A549 (cell line): ENCODE measurements at regions not wholly inside any gene's neighbourhood (a gene's known extent, or its start where the extent isn't known, plus 50 kb on each side); places are given as distances from the start of the nearest gene placed in this dataset.

Source experiments
- ATAC-seq, 2 experiments: fragments of 200-7000 bp in 1 of 2; fragments of >200 bp in 1 of 2; cut with Nextera tagmentation in 1 of 2; cut with Tn5 transposase in 1 of 2; 3 replicates each; pipeline versions ENCODE4 v1.8.0 to v1.9.1; 2018 to 2020; ENCODE audit warnings: mild to moderate bottlenecking in 1 of 2, moderate library complexity in 1 of 2
- CTCF ChIA-PET: fragments of 300-600 bp; sonication (Branson Sonifier 250); formaldehyde crosslinking; extraction: SDS; loops from one replicate; lab custom pipeline; 2021; ENCODE audit warnings: antibody characterized with exemption, inconsistent platforms; lab: Yijun Ruan, JAX
- POLR2A ChIA-PET: fragments of 350-600 bp; formaldehyde crosslinking; extraction: SDS; loops from one replicate; lab custom pipeline; 2021; ENCODE audit warnings: antibody characterized with exemption, inconsistent platforms; lab: Yijun Ruan, JAX
- DNase-seq, 2 experiments: peaks; one replicate each; pipeline versions ENCODE4 v3.0.0 to v3.0.0-alpha.2; 2011 to 2016; ENCODE audit warnings: low read depth in 1 of 2, low spot score in 1 of 2
- FAIRE-seq: peaks from 2 replicates; lab custom pipeline; 2011; peaks lifted over from hg19 to GRCh38; lab: Jason Lieb, UNC
- H3K27ac ChIP-seq, 2 experiments: fragments of >200 bp; sonication (Bioruptor Twin); formaldehyde crosslinking; 3 replicates each; pipeline ENCODE4 v1.5.1; 2016 to 2017
- H3K4me1 ChIP-seq: fragments of >200 bp; sonication (Bioruptor Twin); formaldehyde crosslinking; 3 replicates; pipeline ENCODE4 v1.6.1; 2016
- H3K4me2 ChIP-seq: fragments of >200 bp; sonication (Bioruptor Twin); formaldehyde crosslinking; 3 replicates; pipeline ENCODE4 v1.6.1; 2016
- H3K4me3 ChIP-seq: fragments of >200 bp; sonication (Bioruptor Twin); formaldehyde crosslinking; 3 replicates; pipeline ENCODE4 v1.5.1; 2016
- H3K9me3 ChIP-seq: fragments of >200 bp; sonication (Bioruptor Twin); formaldehyde crosslinking; 3 replicates; pipeline ENCODE4 v1.6.1; 2016
- ATOH8 ChIP-seq: fragments of 250-450 bp; sonication (Bioruptor Pico); IDR thresholded peaks from 2 replicates; pipeline ENCODE4 v1.5.0; 2020; ENCODE audit warnings: low read depth, mild to moderate bottlenecking, moderate library complexity
- BCL3 ChIP-seq: fragments of >200 bp; sonication (Bioruptor Twin); formaldehyde crosslinking; IDR thresholded peaks from 3 replicates; pipeline ENCODE4 v1.6.1; 2016
- BHLHE40 ChIP-seq: IDR thresholded peaks from 2 replicates; pipeline ENCODE4 v1.6.1; 2012; ENCODE audit warnings: low read depth, low read length, inconsistent platforms
- CBX8 ChIP-seq: fragments of 200-600 bp; sonication (generic); IDR thresholded peaks from 2 replicates; pipeline ENCODE4 v1.6.1; 2016
- CEBPB ChIP-seq, 2 experiments: fragments of >200 bp in 1 of 2; sonication (Bioruptor Twin) in 1 of 2; formaldehyde crosslinking in 1 of 2; IDR thresholded peaks; 2 replicates each; pipeline ENCODE4 v1.6.1; 2012 to 2016
- CHD2 ChIP-seq: fragments of 150-350 bp; IDR thresholded peaks from 2 replicates; pipeline ENCODE4 v1.6.1; 2014; ENCODE audit warnings: low read length; ENCODE audit not compliant: partially characterized antibody
- ELK1 ChIP-seq: fragments of 150-350 bp; IDR thresholded peaks from 2 replicates; pipeline ENCODE4 v1.6.1; 2014; ENCODE audit warnings: low read depth, mild to moderate bottlenecking, low read length
- ESRRA ChIP-seq: fragments of 150-350 bp; IDR thresholded peaks from 2 replicates; pipeline ENCODE4 v1.6.1; 2014; ENCODE audit warnings: mild to moderate bottlenecking, low read length, borderline replicate concordance
- FOXS1 ChIP-seq: fragments of 250-450 bp; sonication (Bioruptor Pico); IDR thresholded peaks from 2 replicates; pipeline ENCODE4 v1.5.0; 2020; ENCODE audit warnings: mild to moderate bottlenecking, moderate library complexity
- HDAC2 ChIP-seq: fragments of 200-600 bp; sonication (generic); IDR thresholded peaks from 2 replicates; pipeline ENCODE4 v1.6.1; 2016
- HOXA7 ChIP-seq: fragments of 250-450 bp; sonication (Bioruptor Pico); IDR thresholded peaks from 2 replicates; pipeline ENCODE4 v1.5.0; 2020; ENCODE audit warnings: mild to moderate bottlenecking, moderate library complexity
- HOXB13 ChIP-seq: fragments of 250-450 bp; sonication (Bioruptor Pico); IDR thresholded peaks from 2 replicates; pipeline ENCODE4 v1.5.0; 2020; ENCODE audit warnings: low read depth, mild to moderate bottlenecking, moderate library complexity
- HOXB5 ChIP-seq: fragments of 250-450 bp; sonication (Bioruptor Pico); IDR thresholded peaks from 2 replicates; pipeline ENCODE4 v1.5.0; 2020; ENCODE audit warnings: mild to moderate bottlenecking, moderate library complexity
- JUN ChIP-seq, 2 experiments: fragments of >200 bp; sonication (Bioruptor Twin); formaldehyde crosslinking; IDR thresholded peaks; 2 replicates in 1 of 2; 3 replicates in 1 of 2; pipeline ENCODE4 v1.6.1; 2016 to 2017
- JUNB ChIP-seq: fragments of >200 bp; sonication (Bioruptor Twin); formaldehyde crosslinking; IDR thresholded peaks from 2 replicates; pipeline ENCODE4 v1.6.1; 2016
- MAFK ChIP-seq: fragments of 450-650 bp; IDR thresholded peaks from 2 replicates; pipeline ENCODE4 v1.6.1; 2014; ENCODE audit not compliant: partially characterized antibody
- MAX ChIP-seq: IDR thresholded peaks from 2 replicates; pipeline ENCODE4 v1.6.1; 2012
- MAZ ChIP-seq: fragments of 150-350 bp; IDR thresholded peaks from 2 replicates; pipeline ENCODE4 v1.6.1; 2014; ENCODE audit warnings: antibody characterized with exemption, low read depth, low read length, borderline replicate concordance
- MYC ChIP-seq: IDR thresholded peaks from 2 replicates; pipeline ENCODE4 v1.6.1; 2012; ENCODE audit warnings: mild to moderate bottlenecking, inconsistent platforms, low read length, improper control_type of control experiment, borderline replicate concordance
- NFE2L2 ChIP-seq: fragments of 150-350 bp; conservative IDR thresholded peaks from 2 replicates; pipeline ENCODE4 v1.6.1; 2014; ENCODE audit warnings: low read length
- PBX3 ChIP-seq: IDR thresholded peaks from 2 replicates; pipeline ENCODE4 v1.6.1; 2012
- PHF8 ChIP-seq: fragments of 200-600 bp; sonication (generic); IDR thresholded peaks from 2 replicates; pipeline ENCODE4 v1.6.1; 2016; ENCODE audit warnings: low read depth, mild to moderate bottlenecking, antibody characterized with exemption, moderate library complexity, borderline replicate concordance
- POLR2AphosphoS2 ChIP-seq: conservative IDR thresholded peaks from 2 replicates; pipeline ENCODE4 v1.6.1; 2012; ENCODE audit warnings: low read length, improper control_type of control experiment, inconsistent platforms
- SREBF2 ChIP-seq: fragments of 450-650 bp; IDR thresholded peaks from 2 replicates; pipeline ENCODE4 v1.6.1; 2014; ENCODE audit warnings: mild to moderate bottlenecking, moderate library complexity
- TFCP2L1 ChIP-seq: fragments of 250-450 bp; sonication (Bioruptor Pico); IDR thresholded peaks from 2 replicates; pipeline ENCODE4 v1.5.0; 2021; ENCODE audit warnings: mild to moderate bottlenecking
- WGBS: methylation state at CpG from one replicate; pipeline ENCODE4 v1.1.6; 2017; ENCODE audit errors: missing lambda C conversion rate; 5-methylcytosine and 5-hydroxymethylcytosine counted together

GRCh38 chr1:199101139-199101538, 462.3 kb downstream of the PTPRC start:
- FAIRE-seq = no peak
- TF ChIP-seq HOXB5 (CRISPR knock-in tag) = no peak
- TF ChIP-seq ELK1 = no peak
- no peak for TF ChIP-seq JUNB
- no peak for TF ChIP-seq HOXB13 (CRISPR knock-in tag)
- TF ChIP-seq MYC = no peak
- TF ChIP-seq JUN (IDR thresholded peaks at IDR 0.05) = no peak
- no peak for TF ChIP-seq PHF8
- no peak for TF ChIP-seq PBX3
- TF ChIP-seq BHLHE40 = no peak
- no peak for TF ChIP-seq MAZ
- TF ChIP-seq BCL3 = no peak
- TF ChIP-seq ATOH8 (CRISPR knock-in tag) = no peak
- TF ChIP-seq CBX8 = no peak
- TF ChIP-seq ESRRA = no peak
- no peak for TF ChIP-seq CHD2
- TF ChIP-seq, all 56 proteins: peak for 0
- ChIA-PET CTCF (no interaction called here), POLR2A (no interaction called here)
- no peaks in the 10 kb centered on the region for H3K9me3 ChIP-seq
- H3K4me2 ChIP-seq = no peak overlapping the region
- H3K4me1 ChIP-seq = no peaks in the 10 kb centered on the region
- DNase-seq = no peak
- no peak overlapping the region for H3K4me3 ChIP-seq
- 32% methylated on average over 5 of the region's 5 CpGs for WGBS
- ATAC-seq = no peak
- no peak overlapping the region for H3K27ac ChIP-seq

- no peak for FAIRE-seq
- 48% methylated on average over 3 of the region's 3 CpGs for WGBS
- no peak for ATAC-seq
- DNase-seq = no peak
- Histone ChIP-seq H3K4me2 (no peak overlapping the region), H3K4me3 (no peak overlapping the region), H3K9me3 (no peaks in the 10 kb centered on the region), H3K27ac (no peak overlapping the region), H3K4me1 (no peaks in the 10 kb centered on the region)
- ChIA-PET CTCF (no interaction called here), POLR2A (no interaction called here)
- no peak for TF ChIP-seq TFCP2L1 (CRISPR knock-in tag)
- TF ChIP-seq CBX8 = no peak
- no peak for TF ChIP-seq SREBF2
- no peak for TF ChIP-seq JUNB
- no peak for TF ChIP-seq NFE2L2
- TF ChIP-seq HOXA7 (CRISPR knock-in tag) = no peak
- TF ChIP-seq MAZ = no peak
- TF ChIP-seq HOXB13 (CRISPR knock-in tag) = no peak
- no peak for TF ChIP-seq MAFK
- no peak for TF ChIP-seq FOXS1 (CRISPR knock-in tag)
- no peak for TF ChIP-seq HDAC2
- no peak for TF ChIP-seq POLR2AphosphoS2
- TF ChIP-seq MAX = no peak
- TF ChIP-seq MYC = no peak
- no peak for TF ChIP-seq CEBPB (IDR thresholded peaks at IDR 0.05)
- no peak for TF ChIP-seq ATOH8 (CRISPR knock-in tag)
- TF ChIP-seq ELK1 = no peak
These were observed 462.8 kb downstream of the PTPRC start for GRCh38 chr1:199101635-199102034.
